ENCODE measurements at regions not wholly inside any gene's neighbourhood (a gene's known extent, or its start where the extent isn't known, plus 50 kb on each side); places are given as distances from the start of the nearest gene placed in this dataset.
A peak's percentile ranks its signal among the peaks of the same experiment; 100 is the strongest.

GRCh38 chr5:120043431-120043830 is 414.1 kb downstream of the FAM170A start:
- DNase-seq (ENCODE audit: insufficient read length, low spot score, missing footprints) = no peak
- Histone ChIP-seq H3K9me3 (ENCODE audit: low read depth, low read length) (no peaks in the 10 kb centered on the region), H3K4me1 (ENCODE audit: insufficient read depth, low read length) (no peaks in the 10 kb centered on the region), H3K79me2 (ENCODE audit: insufficient read depth, low read length) (no peaks in the 10 kb centered on the region), H3K27ac (ENCODE audit: low read depth, low read length) (no peak overlapping the region), H4K20me1 (ENCODE audit: insufficient read depth, low read length) (no peaks in the 10 kb centered on the region), H3K4me3 (ENCODE audit: insufficient read depth, low read length) (no peak overlapping the region), H3K36me3 (ENCODE audit: insufficient read depth, low read length) (no peaks in the 10 kb centered on the region), H3K4me2 (ENCODE audit: insufficient read depth, low read length) (no peak overlapping the region), H2AFZ (ENCODE audit: low read length) (no peak overlapping the region), H3K27me3 (ENCODE audit: insufficient read depth, low read length) (no peaks in the 10 kb centered on the region)
- no peak for TF ChIP-seq CTCF (IDR thresholded peaks at IDR 0.05; ENCODE audit: extremely low read depth, low read depth, low read length)

GRCh38 chr5:120052916-120053828 is 410.9 kb upstream of the PRR16 start:
- peak overlapping the region; percentile 39 for H2AFZ ChIP-seq (ENCODE audit: low read length)
- no peak for DNase-seq (ENCODE audit: insufficient read length, low spot score, missing footprints)
- H3K9me3 ChIP-seq (ENCODE audit: low read depth, low read length) = no peaks in the 10 kb centered on the region
- no peak for TF ChIP-seq CTCF (IDR thresholded peaks at IDR 0.05; ENCODE audit: extremely low read depth, low read depth, low read length)
- no peak overlapping the region for H3K27ac ChIP-seq (ENCODE audit: low read depth, low read length)
- H3K36me3 ChIP-seq (ENCODE audit: insufficient read depth, low read length) = no peaks in the 10 kb centered on the region
- peak overlapping the region; percentile 42 for H3K4me2 ChIP-seq (ENCODE audit: insufficient read depth, low read length)
- H3K79me2 ChIP-seq (ENCODE audit: insufficient read depth, low read length) = no peaks in the 10 kb centered on the region
- H3K4me1 ChIP-seq (ENCODE audit: insufficient read depth, low read length) = peaks cover 3% of the 10 kb centered on the region
- no peak overlapping the region for H3K4me3 ChIP-seq (ENCODE audit: insufficient read depth, low read length)
- H3K27me3 ChIP-seq (ENCODE audit: insufficient read depth, low read length) = no peaks in the 10 kb centered on the region
- H4K20me1 ChIP-seq (ENCODE audit: insufficient read depth, low read length) = no peaks in the 10 kb centered on the region

GRCh38 chr5:120053841-120054240 is 410.3 kb upstream of the PRR16 start:
- Histone ChIP-seq H3K4me2 (ENCODE audit: insufficient read depth, low read length) (peak overlapping the region; percentile 42), H3K4me1 (ENCODE audit: insufficient read depth, low read length) (peaks cover 3% of the 10 kb centered on the region), H3K27ac (ENCODE audit: low read depth, low read length) (no peak overlapping the region), H4K20me1 (ENCODE audit: insufficient read depth, low read length) (no peaks in the 10 kb centered on the region), H2AFZ (ENCODE audit: low read length) (peak overlapping the region; percentile 28), H3K36me3 (ENCODE audit: insufficient read depth, low read length) (no peaks in the 10 kb centered on the region), H3K79me2 (ENCODE audit: insufficient read depth, low read length) (no peaks in the 10 kb centered on the region), H3K27me3 (ENCODE audit: insufficient read depth, low read length) (no peaks in the 10 kb centered on the region), H3K4me3 (ENCODE audit: insufficient read depth, low read length) (no peak overlapping the region), H3K9me3 (ENCODE audit: low read depth, low read length) (no peaks in the 10 kb centered on the region)
- DNase-seq (ENCODE audit: insufficient read length, low spot score, missing footprints) = no peak
- no peak for TF ChIP-seq CTCF (IDR thresholded peaks at IDR 0.05; ENCODE audit: extremely low read depth, low read depth, low read length)

GRCh38 chr5:120055858-120056257 is 408.2 kb upstream of the PRR16 start:
- Histone ChIP-seq H3K9me3 (ENCODE audit: low read depth, low read length) (no peaks in the 10 kb centered on the region), H3K4me1 (ENCODE audit: insufficient read depth, low read length) (peaks cover 3% of the 10 kb centered on the region), H3K79me2 (ENCODE audit: insufficient read depth, low read length) (no peaks in the 10 kb centered on the region), H2AFZ (ENCODE audit: low read length) (peak overlapping the region; percentile 14), H3K4me3 (ENCODE audit: insufficient read depth, low read length) (no peak overlapping the region), H3K4me2 (ENCODE audit: insufficient read depth, low read length) (no peak overlapping the region), H4K20me1 (ENCODE audit: insufficient read depth, low read length) (no peaks in the 10 kb centered on the region), H3K27ac (ENCODE audit: low read depth, low read length) (no peak overlapping the region), H3K36me3 (ENCODE audit: insufficient read depth, low read length) (no peaks in the 10 kb centered on the region), H3K27me3 (ENCODE audit: insufficient read depth, low read length) (no peaks in the 10 kb centered on the region)
- no peak for DNase-seq (ENCODE audit: insufficient read length, low spot score, missing footprints)
- peak; percentile 54 for TF ChIP-seq CTCF (IDR thresholded peaks at IDR 0.05; ENCODE audit: extremely low read depth, low read depth, low read length)
